GM21825 (cell line): ENCODE measurements at regions not wholly inside any gene's neighbourhood (a gene's known extent, or its start where the extent isn't known, plus 50 kb on each side); places are given as distances from the start of the nearest gene placed in this dataset.

Experiments used
- ATAC-seq: cut with Tn5 transposase; IDR thresholded peaks from one replicate; pipeline ENCODE4 v1.9.1; 2021; ENCODE audit warnings: mild to moderate bottlenecking, moderate library complexity; ENCODE audit not compliant: unreplicated experiment

DNA sequence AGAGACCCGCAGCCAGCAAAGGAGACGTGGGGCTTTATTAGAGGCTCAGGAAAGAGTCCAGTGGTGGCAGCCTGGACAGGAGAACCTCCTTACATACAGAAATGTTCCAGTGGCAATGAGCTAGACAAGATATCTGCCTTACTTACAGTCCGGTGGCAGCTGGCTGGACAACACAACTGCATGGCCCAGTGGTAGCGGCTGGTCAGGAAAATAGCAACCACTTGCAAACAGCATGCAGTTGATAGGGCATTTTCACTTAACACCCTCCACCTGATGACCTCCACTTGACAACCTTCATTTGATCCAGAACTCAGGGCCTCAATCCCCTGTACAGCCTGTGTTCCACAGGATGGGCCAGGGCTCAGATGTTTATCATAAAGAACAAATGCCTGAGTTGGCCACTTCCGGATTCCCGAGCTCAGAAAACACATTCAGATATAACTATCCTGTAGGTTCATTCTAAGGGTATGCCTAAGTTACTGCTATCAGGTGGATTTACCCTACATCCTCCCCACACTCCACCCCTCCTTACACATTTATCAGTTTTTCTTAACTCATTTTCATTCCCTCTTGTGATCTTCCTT is 63.3 kb upstream of the ITPRID2 start:
- ATAC-seq: no peak

- no peak for ATAC-seq
Measured at GRCh38 chr2:181829230-181829629, 62.3 kb upstream of the ITPRID2 start.

- ATAC-seq: no peak
Measured at GRCh38 chr2:181832015-181832414, 59.5 kb upstream of the ITPRID2 start.

GRCh38 chr2:181836583-181836982 is 54.9 kb upstream of the ITPRID2 start:
- peak; percentile 61 for ATAC-seq

DNA sequence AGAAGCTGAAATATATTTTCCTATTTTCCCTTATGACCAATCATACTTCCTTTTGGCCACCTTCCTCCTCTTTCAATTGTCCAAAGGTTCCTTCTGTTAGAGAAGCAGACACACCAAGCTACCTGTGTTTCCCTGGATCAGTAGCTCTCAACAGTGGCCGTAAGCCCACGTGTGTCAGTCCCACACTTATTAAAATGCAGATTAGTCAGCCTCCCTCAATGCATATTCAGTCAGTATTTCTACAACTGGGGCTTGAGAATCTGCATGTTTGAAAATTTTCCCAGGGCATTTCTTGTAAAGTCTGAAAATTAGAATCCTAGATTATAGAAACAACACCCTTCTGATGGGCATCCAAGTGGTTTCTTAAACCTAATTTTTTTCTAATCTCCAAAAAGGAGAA is 54.0 kb upstream of the ITPRID2 start:
- no peak for ATAC-seq

DNA sequence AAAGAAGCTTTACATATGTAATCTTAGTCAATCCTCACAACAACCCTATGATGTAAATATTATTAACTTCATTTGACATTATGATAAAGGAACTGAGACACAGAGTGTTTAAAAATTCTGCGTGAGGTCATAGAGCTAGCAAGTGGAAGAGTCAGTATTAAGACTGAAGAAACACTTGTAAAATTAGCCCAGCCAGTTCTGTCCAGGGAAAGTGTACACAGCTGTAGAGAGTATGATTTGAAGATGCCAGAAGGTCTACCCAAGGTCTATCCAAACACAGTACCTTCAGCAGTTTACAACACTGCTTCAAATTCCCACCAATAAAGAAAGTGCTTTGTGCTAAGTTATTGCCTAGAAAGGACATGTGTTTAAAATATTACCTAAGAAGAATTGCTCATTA is 51.7 kb upstream of the ITPRID2 start:
- ATAC-seq: no peak

DNA sequence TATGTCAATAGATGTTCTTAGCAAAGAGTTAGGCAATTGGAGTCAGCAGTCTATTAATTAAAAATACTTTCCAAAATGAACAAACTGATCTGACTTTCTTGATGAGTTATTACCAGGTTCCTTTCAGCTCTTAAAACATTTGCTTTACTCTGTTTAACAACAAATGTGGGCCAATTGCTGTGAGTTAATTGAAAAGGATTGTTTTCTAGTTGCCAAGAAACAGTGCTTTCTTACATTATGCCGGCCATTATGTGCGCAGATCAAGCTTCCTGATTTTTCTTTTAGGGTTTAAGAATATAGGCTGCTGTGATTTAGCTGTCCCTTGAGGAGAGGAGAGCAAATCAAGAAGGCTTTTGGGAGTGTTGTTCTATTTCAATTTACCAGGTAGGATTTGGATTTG is 50.5 kb upstream of the ITPRID2 start:
- ATAC-seq: no peak
